ENCODE measurements at regions not wholly inside any gene's neighbourhood (a gene's known extent, or its start where the extent isn't known, plus 50 kb on each side); places are given as distances from the start of the nearest gene placed in this dataset.

GRCh38 chr10:124227055-124227975 is 133.9 kb upstream of the CHST15 start:
- TF ChIP-seq MAX (IDR thresholded peaks at IDR 0.05; ENCODE audit: low read depth, low read length), result no peak
- no peak for TF ChIP-seq CREM (IDR thresholded peaks at IDR 0.05; ENCODE audit: low read depth)
- TF ChIP-seq CTCF (IDR thresholded peaks at IDR 0.05 in 2 of 3, conservative IDR thresholded peaks at IDR 0.05 in 1 of 3; ENCODE audit: control insufficient read depth in 2 of 3, extremely low read depth in 1 of 3, insufficient read depth in 1 of 3, low read depth in 3 of 3, low read length in 3 of 3), result no peak
- TF ChIP-seq TAF1 (IDR thresholded peaks at IDR 0.05; ENCODE audit: borderline replicate concordance, low read depth, low read length), result no peak
- no peak for TF ChIP-seq TCF7 (IDR thresholded peaks at IDR 0.05; ENCODE audit: borderline replicate concordance)
- no peak for TF ChIP-seq RAD21 (IDR thresholded peaks at IDR 0.05; ENCODE audit: insufficient read depth, low read depth, low read length)
- TF ChIP-seq NFYA (IDR thresholded peaks at IDR 0.05; ENCODE audit: borderline replicate concordance, low read depth, low read length), result no peak
- TF ChIP-seq FOXM1 (IDR thresholded peaks at IDR 0.05; ENCODE audit: low read depth, low read length), result no peak

Measured in GM12878 (cell line).